GM10248 (cell line): ENCODE measurements at regions not wholly inside any gene's neighbourhood (a gene's known extent, or its start where the extent isn't known, plus 50 kb on each side); places are given as distances from the start of the nearest gene placed in this dataset.

Experiments used
- CTCF ChIA-PET: fragments of 300-600 bp; sonication (Branson Sonifier 250); formaldehyde crosslinking; extraction: SDS; loops from one replicate; lab custom pipeline; 2021; ENCODE audit warnings: antibody characterized with exemption; lab: Yijun Ruan, JAX
- POLR2A ChIA-PET: fragments of 350-650 bp; sonication (Branson Sonifier 250); formaldehyde crosslinking; extraction: SDS; loops from one replicate; lab custom pipeline; 2020; ENCODE audit warnings: antibody characterized with exemption; lab: Yijun Ruan, JAX
- DNase-seq: peaks from one replicate; pipeline ENCODE4 v3.0.0; 2012; ENCODE audit errors: extremely low spot score
- TF ChIP-seq, protein P1 (sequence below): IDR thresholded peaks from 2 replicates; pipeline ENCODE4 v1.5.1; 2012; ENCODE audit warnings: mild to moderate bottlenecking, low read depth; ENCODE audit errors: extremely low read depth, missing control alignments, control extremely low read depth

DNA sequence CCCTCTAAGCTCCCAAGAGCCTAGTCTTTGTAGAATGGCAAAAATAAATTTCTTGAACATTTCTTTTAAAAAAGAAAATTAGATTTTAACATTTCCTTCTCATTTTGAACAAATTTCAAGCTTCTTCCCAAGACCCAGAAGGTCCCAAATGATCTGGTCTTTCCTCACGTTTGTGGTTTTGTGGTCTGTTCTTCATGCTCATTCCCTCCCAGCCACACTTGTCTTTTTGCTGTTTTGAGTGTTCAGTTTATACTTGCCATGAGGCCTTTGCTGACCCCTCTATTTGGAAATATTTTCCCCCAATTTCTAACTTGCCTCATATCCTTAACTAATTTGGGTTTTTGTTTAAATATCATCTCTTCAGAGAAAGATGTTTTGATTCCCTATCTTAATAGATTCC is 133.4 kb upstream of the PAPPA start:
- ChIA-PET POLR2A (no interaction called here), CTCF (no interaction called here)
- no peak for DNase-seq
- TF ChIP-seq, protein P1, sequence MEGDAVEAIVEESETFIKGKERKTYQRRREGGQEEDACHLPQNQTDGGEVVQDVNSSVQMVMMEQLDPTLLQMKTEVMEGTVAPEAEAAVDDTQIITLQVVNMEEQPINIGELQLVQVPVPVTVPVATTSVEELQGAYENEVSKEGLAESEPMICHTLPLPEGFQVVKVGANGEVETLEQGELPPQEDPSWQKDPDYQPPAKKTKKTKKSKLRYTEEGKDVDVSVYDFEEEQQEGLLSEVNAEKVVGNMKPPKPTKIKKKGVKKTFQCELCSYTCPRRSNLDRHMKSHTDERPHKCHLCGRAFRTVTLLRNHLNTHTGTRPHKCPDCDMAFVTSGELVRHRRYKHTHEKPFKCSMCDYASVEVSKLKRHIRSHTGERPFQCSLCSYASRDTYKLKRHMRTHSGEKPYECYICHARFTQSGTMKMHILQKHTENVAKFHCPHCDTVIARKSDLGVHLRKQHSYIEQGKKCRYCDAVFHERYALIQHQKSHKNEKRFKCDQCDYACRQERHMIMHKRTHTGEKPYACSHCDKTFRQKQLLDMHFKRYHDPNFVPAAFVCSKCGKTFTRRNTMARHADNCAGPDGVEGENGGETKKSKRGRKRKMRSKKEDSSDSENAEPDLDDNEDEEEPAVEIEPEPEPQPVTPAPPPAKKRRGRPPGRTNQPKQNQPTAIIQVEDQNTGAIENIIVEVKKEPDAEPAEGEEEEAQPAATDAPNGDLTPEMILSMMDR = no peak

DNA sequence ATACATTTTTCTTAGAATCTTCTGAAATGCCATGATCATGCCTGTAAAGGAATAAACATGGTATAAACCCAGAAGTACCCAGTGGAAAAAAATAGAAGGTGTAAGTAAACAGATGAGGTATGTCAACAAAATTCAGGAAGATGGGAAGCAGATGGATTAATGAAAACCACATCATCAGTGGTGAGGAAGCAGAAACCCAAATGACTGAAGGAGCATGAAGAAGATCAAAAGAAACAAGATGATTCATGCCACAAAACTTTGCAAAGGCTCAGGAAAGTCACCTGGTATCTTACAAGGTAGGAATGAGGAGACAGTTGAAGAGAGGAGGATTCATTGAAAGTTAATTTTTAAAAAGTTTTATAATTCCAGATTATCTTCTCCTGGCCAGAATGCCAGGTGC is 132.8 kb upstream of the PAPPA start:
- ChIA-PET CTCF (no interaction called here), POLR2A (no interaction called here)

GRCh38 chr9:116027096-116027495 is 126.5 kb upstream of the PAPPA start:
- ChIA-PET CTCF (no interaction called here), POLR2A (no interaction called here)

More for the DNA sequence above, 132.8 kb upstream of the PAPPA start:
- TF ChIP-seq, protein P1 = no peak
- DNase-seq = no peak

GRCh38 chr9:116027511-116027910 is 126.1 kb upstream of the PAPPA start:
- no peak for DNase-seq
- POLR2A ChIA-PET = no interaction called here
- TF ChIP-seq, protein P1 = no peak
- CTCF ChIA-PET = no interaction called here

More at GRCh38 chr9:116027096-116027495, 126.5 kb upstream of the PAPPA start:
- TF ChIP-seq, protein P1 = no peak
- no peak for DNase-seq

GRCh38 chr9:116027951-116028350 is 125.6 kb upstream of the PAPPA start:
- TF ChIP-seq, protein P1 = no peak
- no peak for DNase-seq
- ChIA-PET POLR2A (no interaction called here), CTCF (no interaction called here)

DNA sequence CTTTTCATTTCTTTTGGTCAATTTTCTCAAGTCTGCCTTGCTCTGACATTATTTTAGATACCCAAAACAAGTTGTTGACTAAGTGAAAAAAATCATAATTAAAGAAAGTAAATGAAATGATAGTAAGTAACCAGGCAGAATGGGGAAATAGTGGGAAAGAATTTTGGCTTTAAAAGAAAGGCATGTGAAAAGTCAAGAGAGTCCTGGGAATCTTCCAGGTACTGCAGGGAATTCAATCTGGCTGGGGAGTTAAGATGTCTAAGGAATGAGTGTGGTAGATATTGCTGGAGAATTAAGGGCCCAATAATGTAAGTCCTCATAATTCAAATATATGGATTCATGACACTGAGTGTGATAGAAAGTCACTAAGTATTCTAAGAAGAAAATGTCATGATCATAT is 123.1 kb upstream of the PAPPA start:
- DNase-seq = no peak
- ChIA-PET CTCF (no interaction called here), POLR2A (no interaction called here)
- TF ChIP-seq, protein P1 = no peak
